HL-60 (cell line): ENCODE measurements at regions not wholly inside any gene's neighbourhood (a gene's known extent, or its start where the extent isn't known, plus 50 kb on each side); places are given as distances from the start of the nearest gene placed in this dataset.

Experiments used
- CTCF ChIP-seq: IDR thresholded peaks from one replicate; pipeline ENCODE4 v1.5.1; 2011; ENCODE audit warnings: low read length, control low read depth, inconsistent platforms; ENCODE audit not compliant: insufficient read depth
- POLR2AphosphoS5 ChIP-seq: IDR thresholded peaks from 2 replicates; pipeline ENCODE4 v1.6.1; 2012; ENCODE audit warnings: low read depth

- TF ChIP-seq CTCF (no peak), POLR2AphosphoS5 (no peak)
These were observed 89.2 kb upstream of the RORA start for GRCh38 chr15:61318301-61318700.
